ENCODE measurements at regions not wholly inside any gene's neighbourhood (a gene's known extent, or its start where the extent isn't known, plus 50 kb on each side); places are given as distances from the start of the nearest gene placed in this dataset.

DNA sequence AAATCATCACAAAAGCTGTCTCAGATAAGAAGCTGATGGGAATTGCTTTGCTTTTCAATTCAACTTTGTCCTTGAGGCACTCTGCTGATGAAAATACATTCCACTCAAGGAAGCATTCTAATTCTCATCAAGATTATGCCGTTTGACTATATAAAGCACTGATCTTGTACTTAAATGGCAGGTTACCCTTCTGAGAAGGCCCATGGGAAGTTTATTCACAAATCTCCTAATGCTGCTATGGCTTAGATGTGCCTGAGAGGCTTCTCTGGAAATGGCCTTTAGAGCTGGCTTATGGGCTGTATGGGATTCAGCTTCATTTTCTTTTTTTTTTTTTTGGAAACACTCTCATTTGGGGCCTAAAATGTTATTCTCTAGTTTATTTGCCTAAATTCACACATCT is 69.7 kb upstream of the ARNT2 start:
- no peak overlapping the region for H3K4me3 ChIP-seq
- H3K27ac ChIP-seq = no peak overlapping the region
- no peak for ATAC-seq (replicated peaks in 6 of 8)
- H3K4me1 ChIP-seq (replicated peaks in 1 of 2) = no peaks in the 10 kb centered on the region
- 25 to 100% (median 69%) methylated on average over 1 of the region's 1 CpG; no CpG with 5 or more reads in 4 of the 10 experiments for WGBS, 10 experiments
- in situ Hi-C loops (cut with MboI; ENCODE audit: low pct_unique_long_range_greater_than_20kb in 2 of 9, low sequenced_read_pairs in 9 of 9, unreplicated experiment in 9 of 9) = no loop called here

DNA sequence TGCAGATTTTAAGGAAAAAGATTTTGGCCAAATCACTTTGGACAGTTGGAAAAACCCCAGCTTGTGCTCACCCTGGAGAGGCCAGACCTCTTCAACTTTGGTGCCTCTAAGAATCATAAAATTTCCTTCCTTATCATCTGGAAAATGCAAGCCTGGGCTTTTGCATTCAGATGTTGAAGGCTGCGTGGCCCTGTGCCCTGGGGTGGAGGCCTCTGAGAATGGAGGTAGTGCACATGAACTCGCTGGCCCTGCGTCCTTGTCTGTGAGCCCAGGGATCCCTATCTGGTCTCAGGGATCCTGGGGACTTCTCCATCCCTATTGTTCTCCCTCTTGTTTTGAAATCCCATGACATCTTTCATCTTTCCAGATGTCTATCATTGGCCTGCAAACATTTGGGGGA is 64.6 kb upstream of the ARNT2 start:
- Histone ChIP-seq H3K4me1 (replicated peaks in 1 of 2) (no peaks in the 10 kb centered on the region), H3K4me3 (no peak overlapping the region), H3K27ac (no peak overlapping the region)
- no peak for ATAC-seq (replicated peaks in 6 of 8)
- in situ Hi-C loops (cut with MboI; ENCODE audit: low pct_unique_long_range_greater_than_20kb in 2 of 9, low sequenced_read_pairs in 9 of 9, unreplicated experiment in 9 of 9) = no loop called here
- 65 to 94% (median 93%) methylated on average over 1 to 3 of the region's 3 CpGs; no CpG with 5 or more reads in 5 of the 10 experiments for WGBS, 10 experiments

DNA sequence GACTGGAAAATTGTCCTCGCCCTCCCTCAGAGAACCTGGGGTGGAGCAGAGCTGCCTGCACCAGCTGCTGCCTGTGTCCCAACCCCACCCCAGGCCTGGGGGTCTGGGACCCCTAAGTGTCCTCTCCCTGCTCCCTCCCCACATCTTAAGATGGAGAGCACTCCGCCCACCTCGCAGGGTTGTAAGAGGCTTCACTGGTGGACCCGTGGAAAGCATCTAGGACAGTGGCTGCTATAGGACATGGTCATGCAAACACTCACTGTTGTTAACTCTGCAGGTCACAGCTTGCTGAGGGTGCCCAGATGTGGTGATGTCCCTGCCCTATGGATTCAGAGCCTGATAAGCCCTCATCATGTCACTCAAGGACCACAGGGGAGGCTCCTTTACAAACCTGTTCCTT is 62.0 kb upstream of the ARNT2 start:
- WGBS, 10 experiments = 60% methylated on average over 1 of the region's 4 CpGs; no CpG with 5 or more reads in 9 of the 10 experiments
- in situ Hi-C loops (cut with MboI; ENCODE audit: low pct_unique_long_range_greater_than_20kb in 2 of 9, low sequenced_read_pairs in 9 of 9, unreplicated experiment in 9 of 9) = no loop called here
- H3K4me3 ChIP-seq = no peak overlapping the region
- no peaks in the 10 kb centered on the region for H3K4me1 ChIP-seq (replicated peaks in 1 of 2)
- ATAC-seq (replicated peaks in 6 of 8) = no peak
- no peak overlapping the region for H3K27ac ChIP-seq

DNA sequence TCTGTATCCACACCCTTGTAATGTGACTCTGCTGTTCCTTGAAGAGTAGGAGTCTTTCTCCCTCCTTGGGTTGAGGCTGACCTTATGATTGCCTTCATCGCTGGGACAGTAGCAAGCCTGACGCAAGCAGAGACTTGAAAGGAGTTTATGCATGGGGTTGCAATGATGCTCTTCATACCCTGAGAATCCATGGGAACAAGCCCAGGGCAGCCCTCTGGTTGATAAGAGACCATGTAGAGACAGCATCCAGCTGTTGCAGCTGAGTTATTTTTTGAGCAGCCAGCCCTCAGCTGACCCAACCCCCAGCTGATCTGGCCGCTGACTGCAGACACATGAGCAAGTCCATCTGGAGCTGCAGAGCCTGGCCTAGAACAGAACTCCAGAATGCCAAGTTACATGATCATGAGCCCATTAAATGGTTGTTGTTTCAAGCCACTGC is 60.6 kb upstream of the ARNT2 start:
- ATAC-seq (replicated peaks in 6 of 8) = peak in 2 of 8 experiments; percentile 38 to 86
- no peak overlapping the region for H3K27ac ChIP-seq
- H3K4me3 ChIP-seq = no peak overlapping the region
- in situ Hi-C loops (cut with MboI; ENCODE audit: low pct_unique_long_range_greater_than_20kb in 2 of 9, low sequenced_read_pairs in 9 of 9, unreplicated experiment in 9 of 9) = no loop called here
- H3K4me1 ChIP-seq (replicated peaks in 1 of 2) = no peaks in the 10 kb centered on the region
- WGBS, 10 experiments = 20 to 100% (median 89%) methylated on average over 1 to 3 of the region's 3 CpGs; no CpG with 5 or more reads in 4 of the 10 experiments

DNA sequence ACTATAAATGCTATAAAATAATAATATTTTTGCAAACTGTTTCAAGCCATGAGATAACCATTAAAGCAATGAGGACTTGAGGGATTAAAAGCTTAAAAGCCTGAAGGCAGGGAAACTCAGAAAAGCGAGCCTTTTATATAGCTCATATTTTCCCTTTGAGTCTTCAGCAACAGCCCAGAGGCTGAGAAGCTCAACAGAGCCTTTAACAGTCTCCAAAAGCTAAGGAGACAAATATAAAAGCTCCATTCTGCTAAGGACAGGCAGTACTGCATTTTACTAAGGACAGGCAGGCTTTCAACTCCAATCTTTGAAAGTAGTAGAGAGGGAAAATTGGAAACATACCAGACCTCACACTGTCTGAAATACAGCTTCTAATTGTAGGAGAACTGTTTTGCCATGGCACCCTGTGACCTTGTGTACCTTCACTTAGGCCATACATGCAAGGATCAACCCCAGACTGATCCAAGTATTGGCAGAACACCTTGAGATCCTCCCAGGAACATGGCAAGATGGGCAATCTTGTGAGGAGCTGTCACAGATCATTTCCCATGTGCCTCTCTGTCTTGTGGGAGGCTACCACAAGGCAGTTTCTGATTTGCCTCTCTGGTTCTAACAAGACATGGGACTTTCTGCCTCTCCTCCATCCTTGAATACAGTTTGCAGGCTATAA is 53.1 kb upstream of the ARNT2 start:
- Histone ChIP-seq H3K27ac (no peak overlapping the region), H3K4me1 (replicated peaks in 1 of 2) (no peaks in the 10 kb centered on the region), H3K4me3 (no peak overlapping the region)
- in situ Hi-C loops (cut with MboI; ENCODE audit: low pct_unique_long_range_greater_than_20kb in 2 of 9, low sequenced_read_pairs in 9 of 9, unreplicated experiment in 9 of 9) = no loop called here
- no peak for ATAC-seq (replicated peaks in 6 of 8)
- WGBS, 10 experiments = 0 to 88% (median 67%) methylated on average over 1 of the region's 1 CpG; no CpG with 5 or more reads in 5 of the 10 experiments

Data from motor neuron (in vitro differentiated cells).